IPS DF 6.9 (cell line): ENCODE measurements at regions not wholly inside any gene's neighbourhood (a gene's known extent, or its start where the extent isn't known, plus 50 kb on each side); places are given as distances from the start of the nearest gene placed in this dataset.

Source experiments
- DNase-seq: peaks from one replicate; pipeline ENCODE4 v3.0.0-alpha.2; 2013; ENCODE audit warnings: low read depth, low spot score
- H3K27ac ChIP-seq: one replicate; pipeline ENCODE4 v1.5.1; 2013; ENCODE audit warnings: low read length, control low read depth
- H3K27me3 ChIP-seq: 2 replicates; pipeline ENCODE4 v1.6.1; 2013; ENCODE audit warnings: mild to moderate bottlenecking, low read length; ENCODE audit not compliant: control insufficient read depth, insufficient read depth
- H3K36me3 ChIP-seq: 2 replicates; pipeline ENCODE4 v1.6.1; 2013; ENCODE audit warnings: low read length; ENCODE audit not compliant: control insufficient read depth, insufficient read depth
- H3K4me1 ChIP-seq: 2 replicates; pipeline ENCODE4 v1.6.1; 2013; ENCODE audit warnings: low read length; ENCODE audit not compliant: control insufficient read depth, insufficient read depth
- H3K4me3 ChIP-seq: 2 replicates; pipeline ENCODE4 v1.5.1; 2013; ENCODE audit warnings: mild to moderate bottlenecking, low read length
- H3K9me3 ChIP-seq: 2 replicates; pipeline ENCODE4 v1.6.1; 2013; ENCODE audit warnings: low read length, inconsistent platforms; ENCODE audit not compliant: control insufficient read depth, insufficient read depth
- WGBS: extraction: QIAGEN DNeasy Blood & Tissue Kit; methylation state at CpG from one replicate; pipeline ENCODE4 v1.1.7; 2013; ENCODE audit warnings: mixed read lengths, missing lambda C conversion rate; ENCODE audit not compliant: insufficient read length, insufficient coverage; 5-methylcytosine and 5-hydroxymethylcytosine counted together

DNA sequence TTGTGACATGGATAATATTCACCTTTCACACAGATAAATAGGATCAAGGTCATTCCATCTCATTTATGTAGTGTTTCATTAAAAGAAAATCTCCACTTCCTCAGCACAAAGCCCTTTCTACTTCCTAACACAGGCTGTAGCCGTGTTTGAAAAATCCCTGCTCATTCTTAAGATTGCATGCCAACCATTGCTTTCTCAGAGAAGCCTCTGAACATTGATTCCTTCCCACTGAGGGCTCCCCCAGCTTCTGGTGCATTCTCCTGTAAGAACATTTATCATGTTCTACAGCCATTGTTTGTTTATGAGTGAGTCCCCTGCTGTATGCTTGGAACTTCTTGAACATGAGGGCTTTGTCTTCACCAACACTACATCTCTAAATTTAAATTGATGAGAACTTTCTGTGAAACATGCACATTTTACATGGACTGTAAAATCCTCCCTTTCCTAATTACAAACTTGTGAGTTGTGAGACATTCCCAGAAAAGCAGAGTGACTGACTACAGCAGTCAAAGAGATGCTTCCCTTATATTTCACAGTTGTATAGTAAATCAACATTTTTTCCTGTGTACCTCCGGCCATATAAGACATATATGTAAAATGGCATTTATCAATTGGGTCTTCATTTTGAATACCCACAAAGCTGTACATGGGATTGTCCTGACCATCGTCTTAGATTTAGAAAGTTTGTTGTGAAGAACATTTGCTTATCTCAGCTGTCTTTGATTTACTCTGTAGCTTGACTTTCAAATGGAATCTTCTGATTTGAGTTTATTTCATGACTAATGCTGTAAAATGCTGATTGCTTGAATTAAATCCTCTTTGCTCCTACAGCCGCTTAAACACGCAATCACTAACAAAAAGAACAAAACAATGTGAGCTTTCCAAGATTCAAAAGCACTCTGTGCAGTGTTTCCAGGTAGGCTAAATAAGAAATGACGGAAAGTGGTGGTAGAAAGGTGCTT is 600.5 kb upstream of the SLIT2 start:
- Histone ChIP-seq H3K4me3 (no peak overlapping the region), H3K27ac (no peak overlapping the region), H3K27me3 (no peaks in the 10 kb centered on the region), H3K4me1 (no peaks in the 10 kb centered on the region), H3K36me3 (no peaks in the 10 kb centered on the region), H3K9me3 (no peaks in the 10 kb centered on the region)
- no CpG with 5 or more reads among the region's 6 CpGs for WGBS
- DNase-seq: no peak

DNA sequence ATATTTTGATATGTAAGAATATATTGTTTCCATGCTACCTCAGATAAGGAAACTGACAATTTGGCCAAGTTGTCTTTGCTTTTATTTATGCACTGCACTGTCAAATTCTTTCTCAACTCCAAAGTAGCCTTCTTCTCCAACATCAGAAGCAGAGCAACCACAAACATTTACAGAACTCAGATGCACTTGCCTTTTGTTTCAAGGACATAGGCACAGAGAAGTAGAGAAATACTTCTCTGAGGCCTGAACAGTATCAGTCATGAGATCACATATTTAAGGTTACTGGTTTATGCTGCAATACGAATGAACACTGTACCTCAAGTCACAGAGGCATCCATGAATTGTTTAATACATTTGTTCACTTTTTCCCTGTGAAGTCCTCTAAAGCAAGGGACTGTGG is 606.1 kb upstream of the SLIT2 start:
- Histone ChIP-seq H3K4me3 (no peak overlapping the region), H3K27ac (no peak overlapping the region), H3K4me1 (no peaks in the 10 kb centered on the region), H3K36me3 (no peaks in the 10 kb centered on the region), H3K9me3 (no peaks in the 10 kb centered on the region), H3K27me3 (no peaks in the 10 kb centered on the region)
- no peak for DNase-seq
- WGBS: no CpG with 5 or more reads among the region's 1 CpG

DNA sequence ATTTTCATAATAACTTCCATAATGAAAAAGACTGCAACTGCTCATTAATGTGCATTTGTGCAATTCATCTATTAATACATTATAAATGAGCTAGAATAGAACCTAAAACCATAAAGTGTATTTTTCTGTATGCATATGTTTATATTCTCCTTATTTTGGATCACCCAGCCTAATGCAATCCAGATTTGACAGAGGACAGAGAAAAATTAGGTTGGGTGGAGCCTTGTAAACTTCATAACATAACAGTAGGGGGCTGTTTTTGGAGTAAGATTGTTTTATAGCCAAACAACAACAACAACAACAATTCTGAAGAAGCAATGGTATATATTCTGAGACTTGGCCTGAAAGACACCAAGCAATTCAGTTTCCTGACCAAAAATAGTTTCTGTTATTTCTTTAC is 615.3 kb upstream of the SLIT2 start:
- Histone ChIP-seq H3K27ac (no peak overlapping the region), H3K36me3 (no peaks in the 10 kb centered on the region), H3K4me3 (no peak overlapping the region), H3K4me1 (no peaks in the 10 kb centered on the region), H3K9me3 (no peaks in the 10 kb centered on the region), H3K27me3 (no peaks in the 10 kb centered on the region)
- DNase-seq: no peak

DNA sequence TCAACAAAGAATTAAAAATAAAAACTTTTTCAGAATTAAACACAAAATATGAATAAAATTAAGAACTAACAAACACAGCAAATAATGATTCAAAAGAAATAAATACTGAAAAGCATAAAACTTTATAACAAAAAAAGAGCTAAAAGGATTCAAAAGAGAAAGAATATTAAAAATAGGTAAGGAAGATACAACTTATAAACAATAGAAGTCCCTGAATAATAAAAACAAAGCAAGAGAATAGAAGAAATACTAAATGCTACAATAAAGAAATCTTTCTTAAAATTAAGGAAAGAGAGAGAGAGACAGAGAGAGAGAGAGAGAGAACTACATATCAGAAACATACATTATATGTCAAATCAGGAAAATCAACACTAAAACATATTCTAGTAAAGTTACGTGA is 619.9 kb upstream of the SLIT2 start:
- no peaks in the 10 kb centered on the region for H3K4me1 ChIP-seq
- H3K27me3 ChIP-seq: no peaks in the 10 kb centered on the region
- H3K27ac ChIP-seq: no peak overlapping the region
- WGBS: no CpG with 5 or more reads among the region's 1 CpG
- no peaks in the 10 kb centered on the region for H3K36me3 ChIP-seq
- no peak overlapping the region for H3K4me3 ChIP-seq
- DNase-seq: no peak
- no peaks in the 10 kb centered on the region for H3K9me3 ChIP-seq

DNA sequence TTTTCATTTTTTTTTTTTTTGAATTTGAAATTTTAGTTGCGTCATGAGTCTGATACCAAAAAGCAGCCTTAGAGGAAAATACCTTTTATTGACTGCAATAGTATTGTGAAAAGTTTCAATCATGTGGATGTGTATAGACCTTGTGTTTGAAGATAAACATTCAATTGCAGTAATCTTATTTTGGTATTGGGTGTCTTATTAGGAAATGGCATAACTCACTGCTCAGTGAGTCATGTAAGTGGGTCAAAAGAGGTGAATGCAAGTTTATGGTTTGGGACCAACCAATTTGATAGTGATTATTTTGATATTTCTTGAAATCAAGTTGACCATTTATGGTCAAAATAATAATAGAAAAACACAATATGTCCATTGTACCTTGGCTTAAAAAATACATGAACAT is 627.8 kb upstream of the SLIT2 start:
- DNase-seq: no peak
- H3K4me1 ChIP-seq: no peaks in the 10 kb centered on the region
- no peak overlapping the region for H3K27ac ChIP-seq
- H3K36me3 ChIP-seq: no peaks in the 10 kb centered on the region
- no peaks in the 10 kb centered on the region for H3K9me3 ChIP-seq
- H3K4me3 ChIP-seq: no peak overlapping the region
- WGBS: no CpG with 5 or more reads among the region's 1 CpG
- H3K27me3 ChIP-seq: no peaks in the 10 kb centered on the region

DNA sequence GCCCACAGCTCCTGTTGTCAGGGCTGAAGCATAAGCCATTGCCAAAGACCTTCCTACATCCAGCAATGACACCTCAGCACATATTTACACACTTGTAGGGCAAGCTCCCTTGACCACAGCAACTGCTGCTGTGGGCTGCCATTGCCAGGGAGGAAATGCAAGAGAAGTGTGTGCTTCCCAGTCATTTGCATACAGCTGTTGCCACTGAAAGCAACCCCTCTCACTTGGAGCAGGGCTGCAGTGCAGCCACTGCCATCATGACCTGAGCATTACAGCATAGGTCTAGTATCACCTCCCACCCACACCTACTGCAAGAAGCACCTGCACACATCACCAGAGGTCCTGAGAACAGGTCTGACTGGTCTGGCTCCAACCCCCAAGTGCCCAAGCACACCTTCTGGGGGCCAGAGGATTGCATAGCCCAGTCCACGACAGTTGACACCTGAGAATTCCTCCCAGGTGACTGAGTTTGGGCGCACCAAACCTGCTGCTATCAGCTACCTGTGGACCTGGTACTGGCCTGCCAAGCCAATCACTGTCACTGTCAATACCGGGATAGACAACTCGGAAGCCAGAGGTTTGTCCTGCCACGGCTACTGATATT is 636.5 kb upstream of the SLIT2 start:
- no peaks in the 10 kb centered on the region for H3K27me3 ChIP-seq
- no peak overlapping the region for H3K4me3 ChIP-seq
- no peaks in the 10 kb centered on the region for H3K36me3 ChIP-seq
- no peak for DNase-seq
- no peaks in the 10 kb centered on the region for H3K9me3 ChIP-seq
- no peak overlapping the region for H3K27ac ChIP-seq
- no CpG with 5 or more reads among the region's 5 CpGs for WGBS
- no peaks in the 10 kb centered on the region for H3K4me1 ChIP-seq

DNA sequence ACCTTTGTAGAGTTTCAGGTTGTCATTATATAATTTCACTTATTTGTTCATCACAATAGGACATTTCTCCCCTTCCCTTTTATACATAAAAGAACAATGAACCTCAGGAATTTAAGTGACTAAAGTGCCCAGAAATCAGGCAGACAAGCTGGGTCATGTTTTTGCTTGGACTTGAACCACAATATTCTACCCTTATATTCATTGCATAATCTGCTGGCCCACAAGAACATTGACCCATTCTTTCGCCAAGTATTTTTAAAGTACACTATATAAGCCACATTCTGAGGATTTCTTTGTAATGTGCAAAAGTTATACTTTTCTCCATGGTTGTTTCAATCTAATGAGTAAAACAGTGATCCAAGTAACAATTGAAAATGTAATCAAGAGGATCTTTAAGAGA is 637.5 kb upstream of the SLIT2 start:
- DNase-seq: no peak
- no peak overlapping the region for H3K4me3 ChIP-seq
- no peak overlapping the region for H3K27ac ChIP-seq
- no peaks in the 10 kb centered on the region for H3K4me1 ChIP-seq
- H3K36me3 ChIP-seq: no peaks in the 10 kb centered on the region
- H3K9me3 ChIP-seq: no peaks in the 10 kb centered on the region
- no CpG with 5 or more reads among the region's 1 CpG for WGBS
- no peaks in the 10 kb centered on the region for H3K27me3 ChIP-seq

DNA sequence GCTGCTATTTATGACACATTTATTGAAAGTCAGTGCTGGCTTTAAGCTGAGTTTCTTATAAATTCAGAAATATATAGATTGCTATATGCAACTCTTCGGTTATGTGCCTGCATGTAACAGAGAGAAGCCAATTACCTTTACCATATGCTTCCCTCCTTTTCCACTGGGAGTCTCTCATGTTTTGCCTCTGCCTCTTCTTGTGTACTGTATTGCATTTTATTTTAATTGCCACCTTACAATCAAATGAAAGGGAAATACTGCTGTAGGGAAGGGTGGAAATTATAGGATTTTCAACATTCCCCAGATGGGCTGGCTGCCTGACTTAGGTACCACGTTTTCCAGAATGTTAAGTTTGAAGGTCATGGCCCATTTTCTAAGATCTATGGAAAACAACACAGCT is 655.4 kb upstream of the SLIT2 start:
- H3K9me3 ChIP-seq: no peaks in the 10 kb centered on the region
- WGBS: no CpG with 5 or more reads among the region's 2 CpGs
- no peak overlapping the region for H3K4me3 ChIP-seq
- no peaks in the 10 kb centered on the region for H3K4me1 ChIP-seq
- H3K36me3 ChIP-seq: no peaks in the 10 kb centered on the region
- no peaks in the 10 kb centered on the region for H3K27me3 ChIP-seq
- no peak overlapping the region for H3K27ac ChIP-seq
- DNase-seq: no peak

DNA sequence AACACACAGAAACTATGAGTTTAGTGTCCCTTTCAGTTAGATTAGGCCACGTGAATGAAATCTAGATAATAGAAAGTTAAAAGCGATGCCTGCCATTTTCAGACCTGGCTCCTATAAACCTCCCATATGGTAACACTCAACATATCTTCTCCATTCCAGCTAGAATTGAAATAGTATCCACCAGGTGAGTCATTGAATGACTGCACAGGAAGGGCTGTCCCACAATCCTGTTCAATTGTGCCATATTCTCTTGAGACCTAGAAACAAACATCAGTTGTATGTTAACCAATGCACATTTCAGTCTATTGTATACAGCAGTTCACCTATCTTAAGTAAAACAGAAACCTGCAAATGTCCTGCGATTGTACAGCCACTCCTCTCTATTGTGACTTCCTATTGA is 659.3 kb upstream of the SLIT2 start:
- no CpG with 5 or more reads among the region's 3 CpGs for WGBS
- Histone ChIP-seq H3K36me3 (no peaks in the 10 kb centered on the region), H3K27ac (no peak overlapping the region), H3K4me3 (no peak overlapping the region), H3K9me3 (no peaks in the 10 kb centered on the region), H3K4me1 (no peaks in the 10 kb centered on the region), H3K27me3 (no peaks in the 10 kb centered on the region)
- DNase-seq: no peak

DNA sequence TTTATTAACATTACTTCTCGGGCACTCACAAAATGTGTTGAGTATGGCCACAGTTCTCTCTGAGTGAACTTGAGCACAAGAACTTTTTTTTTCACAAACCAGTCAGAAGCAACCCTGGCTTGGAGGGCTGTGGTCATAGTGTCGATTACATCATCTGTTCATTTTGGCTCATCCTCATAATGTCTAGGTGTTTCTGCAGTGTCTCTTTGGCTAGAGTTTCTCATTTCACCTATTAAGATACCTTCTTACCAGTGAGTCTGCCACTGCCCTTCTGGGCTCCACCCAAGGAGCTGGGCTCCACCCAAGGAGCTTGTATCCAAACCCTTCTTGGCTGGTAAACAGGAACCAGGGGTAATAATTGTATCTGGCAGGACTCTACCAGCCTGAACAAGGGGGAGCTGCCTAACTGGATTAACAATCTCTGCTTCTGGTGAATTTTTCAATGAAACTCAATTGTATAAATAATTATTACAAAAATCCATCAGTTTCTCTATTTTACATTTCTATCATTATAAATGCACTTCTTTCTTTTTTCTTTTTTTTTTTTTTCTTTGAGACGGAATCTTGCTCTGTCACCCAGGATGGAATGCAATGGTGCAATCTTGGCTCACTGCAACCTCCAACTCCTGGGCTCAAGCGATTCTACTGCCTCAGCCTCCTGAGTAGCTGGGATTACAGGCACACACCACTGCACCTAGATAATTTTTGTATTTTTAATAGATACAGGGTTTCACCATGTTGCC is 667.7 kb upstream of the SLIT2 start:
- WGBS: no CpG with 5 or more reads among the region's 4 CpGs
- H3K27me3 ChIP-seq: no peaks in the 10 kb centered on the region
- H3K4me1 ChIP-seq: no peaks in the 10 kb centered on the region
- H3K36me3 ChIP-seq: no peaks in the 10 kb centered on the region
- no peaks in the 10 kb centered on the region for H3K9me3 ChIP-seq
- H3K4me3 ChIP-seq: no peak overlapping the region
- DNase-seq: no peak
- H3K27ac ChIP-seq: no peak overlapping the region
